SU-DHL-6 (cell line): ENCODE measurements at regions not wholly inside any gene's neighbourhood (a gene's known extent, or its start where the extent isn't known, plus 50 kb on each side); places are given as distances from the start of the nearest gene placed in this dataset.

Experiments used
- H2AFZ ChIP-seq: fragments of 200-600 bp; sonication (generic); 2 replicates; pipeline ENCODE4 v1.6.1; 2014; ENCODE audit warnings: low read depth, mild to moderate bottlenecking, moderate library complexity, mixed read lengths, antibody characterized with exemption, low read length; ENCODE audit not compliant: severe bottlenecking
- H3F3A ChIP-seq: fragments of 200-600 bp; shearing (Covaris generic); 2 replicates; pipeline ENCODE4 v1.6.0; 2016; ENCODE audit warnings: antibody characterized with exemption, mild to moderate bottlenecking; ENCODE audit not compliant: insufficient read depth
- H3K27ac ChIP-seq: fragments of 200-600 bp; sonication (generic); 2 replicates; pipeline ENCODE4 v1.5.1; 2016; ENCODE audit warnings: low read depth, mild to moderate bottlenecking, low read length, moderate library complexity, mixed read lengths
- H3K27me3 ChIP-seq: fragments of 200-600 bp; sonication (generic), shearing (Covaris generic); 2 replicates; pipeline ENCODE4 v1.6.0; 2014; ENCODE audit warnings: mild to moderate bottlenecking, low read length
- H3K36me3 ChIP-seq: fragments of 200-600 bp; sonication (generic); 2 replicates; pipeline ENCODE4 v1.6.1; 2014; ENCODE audit warnings: mild to moderate bottlenecking, low read length, mixed read lengths
- H3K4me2 ChIP-seq: fragments of 300-600, 200-600 bp; shearing (Covaris generic), sonication (generic); 2 replicates; pipeline ENCODE4 v1.6.0; 2014; ENCODE audit warnings: low read length, low read depth, mild to moderate bottlenecking; ENCODE audit not compliant: poor library complexity, severe bottlenecking
- H3K4me3 ChIP-seq: fragments of 200-600 bp; sonication (generic); 2 replicates; pipeline ENCODE4 v1.5.1; 2014; ENCODE audit warnings: antibody characterized with exemption, low read length, mild to moderate bottlenecking, mixed read lengths; ENCODE audit not compliant: insufficient read depth, poor library complexity, severe bottlenecking
- H3K79me2 ChIP-seq: fragments of 200-600 bp; sonication (generic); 2 replicates; pipeline ENCODE4 v1.6.1; 2014; ENCODE audit warnings: mild to moderate bottlenecking, low read length, moderate library complexity; ENCODE audit not compliant: insufficient read depth
- H3K9ac ChIP-seq: fragments of 200-600 bp; sonication (generic); 2 replicates; pipeline ENCODE4 v1.7.0; 2014; ENCODE audit warnings: mild to moderate bottlenecking, low read length
- H3K9me2 ChIP-seq: fragments of 200-600 bp; sonication (generic); replicated peaks from 2 replicates; pipeline ENCODE4 v1.6.1; 2014; ENCODE audit warnings: low read length; ENCODE audit not compliant: insufficient read depth
- H3K9me3 ChIP-seq: fragments of 200-600 bp; sonication (generic); 2 replicates; pipeline ENCODE4 v1.6.1; 2014; ENCODE audit warnings: low read length, mixed read lengths; ENCODE audit not compliant: insufficient read depth
- H4K20me1 ChIP-seq: fragments of 200-600 bp; sonication (generic); 2 replicates; pipeline ENCODE4 v1.6.1; 2014; ENCODE audit warnings: low read depth, mild to moderate bottlenecking, antibody characterized with exemption, low read length, moderate library complexity, mixed read lengths
- EZH2phosphoT487 ChIP-seq: fragments of 200-600 bp; sonication (generic), shearing (Covaris generic); conservative IDR thresholded peaks from 2 replicates; pipeline ENCODE4 v1.6.1; 2018; ENCODE audit warnings: mild to moderate bottlenecking, antibody characterized with exemption, low read length, moderate library complexity, mixed read lengths
- TF ChIP-seq, protein P1 (sequence below): fragments of 200-600 bp; sonication (generic); IDR thresholded peaks from one replicate; pipeline ENCODE4 v1.5.1; 2017; ENCODE audit warnings: antibody characterized with exemption, mild to moderate bottlenecking, low read length, moderate library complexity; ENCODE audit not compliant: insufficient read depth, poor library complexity, severe bottlenecking

DNA sequence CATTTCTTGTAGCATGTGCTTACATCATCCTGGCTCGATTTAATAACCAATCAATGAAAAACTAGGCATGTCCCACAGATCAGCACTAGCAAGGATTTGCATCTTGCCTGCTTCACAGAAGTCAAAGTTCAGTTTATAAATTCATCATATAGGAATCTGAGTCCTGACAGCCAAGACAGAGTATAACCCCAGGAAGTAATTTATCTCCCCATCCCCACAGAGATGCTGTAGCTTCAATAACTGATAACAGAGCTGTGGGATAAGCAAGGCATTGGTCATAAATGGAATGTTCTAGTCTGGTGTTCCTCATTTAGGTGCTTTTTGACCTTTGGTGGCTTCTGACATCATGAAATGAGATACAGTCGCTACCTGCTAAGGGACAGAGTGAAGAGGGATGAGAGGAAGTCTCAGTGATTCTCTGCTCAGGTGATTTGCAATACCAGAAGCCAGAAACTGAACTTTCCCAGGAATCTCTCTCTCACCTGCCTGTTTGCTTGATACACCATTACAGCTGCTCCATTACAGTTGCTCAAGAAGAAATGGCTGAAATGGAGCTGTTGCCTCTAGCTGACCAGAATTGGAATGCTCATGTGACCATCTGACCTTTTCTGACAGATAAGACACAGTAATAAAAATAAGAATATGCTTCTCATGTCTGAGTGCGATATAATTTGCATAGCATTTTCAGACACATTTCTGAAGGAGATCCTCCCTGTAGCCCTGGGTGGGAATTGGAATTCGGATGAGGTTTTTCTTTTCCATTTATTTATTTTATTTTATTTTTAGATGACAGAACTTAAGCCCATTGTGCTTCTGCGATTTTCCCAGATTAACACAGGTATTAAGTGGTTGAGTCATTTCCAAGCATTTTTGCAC, 217.1 kb upstream of the KCNMB2 start:
- Histone ChIP-seq H3K9me2 (no peaks in the 10 kb centered on the region), H3K9ac (no peak overlapping the region), H3K27ac (no peak overlapping the region), H3K36me3 (no peaks in the 10 kb centered on the region), H3K9me3 (no peaks in the 10 kb centered on the region), H3K4me3 (no peak overlapping the region), H2AFZ (no peak overlapping the region), H3K79me2 (no peaks in the 10 kb centered on the region), H3K27me3 (no peaks in the 10 kb centered on the region), H4K20me1 (no peaks in the 10 kb centered on the region), H3K4me2 (no peak overlapping the region), H3F3A (no peaks in the 10 kb centered on the region)
- no peak for TF ChIP-seq EZH2phosphoT487
- TF ChIP-seq, protein P1, sequence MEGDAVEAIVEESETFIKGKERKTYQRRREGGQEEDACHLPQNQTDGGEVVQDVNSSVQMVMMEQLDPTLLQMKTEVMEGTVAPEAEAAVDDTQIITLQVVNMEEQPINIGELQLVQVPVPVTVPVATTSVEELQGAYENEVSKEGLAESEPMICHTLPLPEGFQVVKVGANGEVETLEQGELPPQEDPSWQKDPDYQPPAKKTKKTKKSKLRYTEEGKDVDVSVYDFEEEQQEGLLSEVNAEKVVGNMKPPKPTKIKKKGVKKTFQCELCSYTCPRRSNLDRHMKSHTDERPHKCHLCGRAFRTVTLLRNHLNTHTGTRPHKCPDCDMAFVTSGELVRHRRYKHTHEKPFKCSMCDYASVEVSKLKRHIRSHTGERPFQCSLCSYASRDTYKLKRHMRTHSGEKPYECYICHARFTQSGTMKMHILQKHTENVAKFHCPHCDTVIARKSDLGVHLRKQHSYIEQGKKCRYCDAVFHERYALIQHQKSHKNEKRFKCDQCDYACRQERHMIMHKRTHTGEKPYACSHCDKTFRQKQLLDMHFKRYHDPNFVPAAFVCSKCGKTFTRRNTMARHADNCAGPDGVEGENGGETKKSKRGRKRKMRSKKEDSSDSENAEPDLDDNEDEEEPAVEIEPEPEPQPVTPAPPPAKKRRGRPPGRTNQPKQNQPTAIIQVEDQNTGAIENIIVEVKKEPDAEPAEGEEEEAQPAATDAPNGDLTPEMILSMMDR: no peak

DNA sequence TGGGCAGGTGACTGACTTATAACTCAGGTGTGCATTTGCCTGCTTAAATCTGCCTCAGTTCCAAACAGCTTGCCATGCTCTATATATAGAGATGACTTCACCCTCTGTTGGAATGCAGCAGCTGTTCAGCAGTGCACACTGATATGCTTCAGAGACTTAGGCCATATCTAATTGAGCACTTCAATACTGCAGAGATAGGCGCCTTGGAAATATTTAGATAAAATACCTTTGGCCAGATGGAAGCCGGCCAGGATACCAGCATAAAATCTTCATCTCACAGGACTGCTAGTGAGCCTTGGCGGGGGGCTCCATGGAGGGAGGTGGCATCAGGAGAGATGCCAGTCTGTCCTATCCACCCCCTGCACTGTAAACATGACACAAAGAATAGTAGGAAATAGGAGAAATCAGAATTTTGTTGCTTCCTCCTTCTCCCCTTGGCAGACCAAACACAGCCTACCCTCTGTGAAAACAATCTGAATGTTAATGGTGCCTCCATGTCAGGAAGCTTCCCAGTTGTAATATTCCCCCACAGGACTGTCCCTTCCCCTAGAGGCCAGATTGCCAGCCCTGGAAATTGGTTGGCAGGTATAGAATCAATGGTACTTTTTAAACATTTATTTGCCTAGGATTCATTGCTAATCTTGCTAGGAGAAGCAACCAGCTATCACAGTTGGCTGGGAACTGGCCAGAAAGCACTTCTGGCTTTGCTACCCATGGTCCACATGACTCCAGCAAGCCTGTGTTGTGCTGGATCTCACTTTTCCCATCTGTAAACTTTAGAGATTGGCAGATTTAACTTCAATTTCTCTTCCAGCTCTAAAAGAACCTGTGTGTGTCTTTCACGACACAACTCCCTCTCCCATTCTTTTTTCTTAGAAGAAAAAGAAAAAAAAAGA, 215.5 kb upstream of the KCNMB2 start:
- TF ChIP-seq EZH2phosphoT487: no peak
- TF ChIP-seq, protein P1: no peak
- Histone ChIP-seq H3K9me2 (no peaks in the 10 kb centered on the region), H3K9ac (no peak overlapping the region), H3K9me3 (no peaks in the 10 kb centered on the region), H3K4me2 (no peak overlapping the region), H3K79me2 (no peaks in the 10 kb centered on the region), H4K20me1 (no peaks in the 10 kb centered on the region), H3K4me3 (no peak overlapping the region), H3K27me3 (no peaks in the 10 kb centered on the region), H3K36me3 (no peaks in the 10 kb centered on the region), H3F3A (no peaks in the 10 kb centered on the region), H2AFZ (no peak overlapping the region), H3K27ac (no peak overlapping the region)

DNA sequence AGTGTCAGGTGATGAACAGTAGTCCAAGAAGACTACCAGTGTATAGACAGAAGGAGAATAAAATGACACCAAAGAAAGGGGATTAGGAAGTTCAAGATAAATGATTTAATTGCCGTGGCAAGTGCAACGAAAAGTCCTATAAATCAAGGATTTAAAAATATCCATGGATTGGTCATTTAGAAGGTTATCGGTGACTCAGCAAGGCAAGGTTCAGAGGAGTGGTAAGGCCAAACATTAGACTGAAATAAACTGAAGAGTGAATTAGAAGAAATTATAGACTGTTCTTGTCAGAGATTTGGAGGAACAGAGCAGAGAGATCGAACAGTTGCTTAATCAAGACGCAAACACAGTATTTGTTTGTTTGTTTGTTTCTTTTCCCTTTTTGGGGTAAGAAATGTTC, 211.9 kb upstream of the KCNMB2 start:
- H3K27ac ChIP-seq: no peak overlapping the region
- no peaks in the 10 kb centered on the region for H4K20me1 ChIP-seq
- H3K4me2 ChIP-seq: no peak overlapping the region
- H3K9me3 ChIP-seq: no peaks in the 10 kb centered on the region
- no peaks in the 10 kb centered on the region for H3K9me2 ChIP-seq
- no peak overlapping the region for H3K4me3 ChIP-seq
- H2AFZ ChIP-seq: no peak overlapping the region
- TF ChIP-seq, protein P1: no peak
- TF ChIP-seq EZH2phosphoT487: no peak
- H3K36me3 ChIP-seq: no peaks in the 10 kb centered on the region
- no peak overlapping the region for H3K9ac ChIP-seq
- no peaks in the 10 kb centered on the region for H3K79me2 ChIP-seq
- H3F3A ChIP-seq: no peaks in the 10 kb centered on the region
- H3K27me3 ChIP-seq: no peaks in the 10 kb centered on the region
